Stomach (tissue), 8 donors: ENCODE measurements at regions not wholly inside any gene's neighbourhood (a gene's known extent, or its start where the extent isn't known, plus 50 kb on each side); places are given as distances from the start of the nearest gene placed in this dataset.
A peak's percentile ranks its signal among the peaks of the same experiment; 100 is the strongest.

ENCODE experiments used
- DNase-seq, 2 donors: peaks; one replicate each; pipeline versions ENCODE4 v3.0.0 to v3.0.0-alpha.2; 2013 to 2019
- H3K27ac ChIP-seq, 5 donors: fragments of 200-600 bp in 4 of 5; sonication (generic) in 4 of 5; one replicate each; pipeline ENCODE4 v1.5.1; 2013 to 2019; ENCODE audit warnings: mild to moderate bottlenecking in 1 of 5, moderate library complexity in 1 of 5
- H3K27me3 ChIP-seq, 3 donors: fragments of 200-600 bp; sonication (generic); one replicate each; pipeline ENCODE4 v1.5.1; 2017 to 2019; ENCODE audit warnings: mixed run types in 1 of 3
- H3K36me3 ChIP-seq, 4 donors: fragments of 200-600 bp; sonication (generic); 1 replicate in 3 of 4; 2 replicates in 1 of 4; pipeline ENCODE4 v1.5.1; 2016 to 2019
- H3K4me1 ChIP-seq, 4 donors: fragments of 200-600 bp; sonication (generic); one replicate each; pipeline ENCODE4 v1.5.1; 2016 to 2019
- H3K4me3 ChIP-seq, 4 donors: fragments of 200-600 bp; sonication (generic) in 3 of 4; one replicate each; pipeline ENCODE4 v1.5.1; 2016 to 2019; ENCODE audit warnings: mild to moderate bottlenecking in 1 of 4
- H3K9me3 ChIP-seq, 4 donors: fragments of 200-600 bp; sonication (generic); one replicate each; pipeline ENCODE4 v1.5.1; 2016 to 2019
- EP300 ChIP-seq: sonication (generic); formaldehyde crosslinking; IDR thresholded peaks from one replicate; pipeline ENCODE4 v1.6.1; 2017; ENCODE audit warnings: antibody characterized with exemption
- POLR2A ChIP-seq, 4 donors: fragments of 450-650 bp; IDR thresholded peaks; one replicate each; pipeline ENCODE4 v1.6.1; 2016; ENCODE audit warnings: antibody characterized with exemption in 4 of 4, control low read depth in 2 of 4, mild to moderate bottlenecking in 1 of 4, moderate library complexity in 1 of 4
- POLR2AphosphoS5 ChIP-seq, 3 donors: sonication (generic); formaldehyde crosslinking; IDR thresholded peaks; one replicate each; pipeline ENCODE4 v1.6.1; 2016; ENCODE audit warnings: antibody characterized with exemption in 3 of 3
- WGBS, 5 donors: extraction: QIAGEN DNeasy Blood & Tissue Kit in 3 of 5; methylation state at CpG; one replicate each; pipeline versions ENCODE4 v1.1.5 to v1.1.7; 2013 to 2018; 5-methylcytosine and 5-hydroxymethylcytosine counted together
- intact Hi-C: fragments of 100-400 bp; cut with DNase I; formaldehyde crosslinking; loops from one replicate; pipeline ENCODE4 v1.15.1; 2023; ENCODE audit warnings: low total_unique reads
- TF ChIP-seq, protein P1 (sequence below), 7 experiments: fragments of 450-650 bp in 4 of 7; fragments of 200-600 bp in 3 of 7; sonication (generic) in 3 of 7; IDR thresholded peaks; one replicate each; pipeline ENCODE4 v1.5.1; 2016 to 2019; ENCODE audit warnings: antibody characterized with exemption in 7 of 7, control low read depth in 2 of 7, mild to moderate bottlenecking in 1 of 7
- donor health status: healthy with polysubstance abuse.
- donor health status: Bipolar disorder and iron deficiency.
- donor health status: healthy.

GRCh38 chr7:21104124-21104500 is 317.4 kb upstream of the SP8 start:
- WGBS, 5 donors, result 41 to 60% (median 49%) methylated on average over 4 of the region's 4 CpGs
- DNase-seq, result peak; percentile 6 to 37
- TF ChIP-seq EP300 (no peak), POLR2AphosphoS5 (IDR thresholded peaks at IDR 0.05) (no peak)

GRCh38 chr7:21106296-21106732 is 319.6 kb upstream of the SP8 start:
- 68 to 79% (median 71%) methylated on average over 4 of the region's 4 CpGs for WGBS, 5 donors
- TF ChIP-seq EP300, result no peak
- TF ChIP-seq, protein P1, sequence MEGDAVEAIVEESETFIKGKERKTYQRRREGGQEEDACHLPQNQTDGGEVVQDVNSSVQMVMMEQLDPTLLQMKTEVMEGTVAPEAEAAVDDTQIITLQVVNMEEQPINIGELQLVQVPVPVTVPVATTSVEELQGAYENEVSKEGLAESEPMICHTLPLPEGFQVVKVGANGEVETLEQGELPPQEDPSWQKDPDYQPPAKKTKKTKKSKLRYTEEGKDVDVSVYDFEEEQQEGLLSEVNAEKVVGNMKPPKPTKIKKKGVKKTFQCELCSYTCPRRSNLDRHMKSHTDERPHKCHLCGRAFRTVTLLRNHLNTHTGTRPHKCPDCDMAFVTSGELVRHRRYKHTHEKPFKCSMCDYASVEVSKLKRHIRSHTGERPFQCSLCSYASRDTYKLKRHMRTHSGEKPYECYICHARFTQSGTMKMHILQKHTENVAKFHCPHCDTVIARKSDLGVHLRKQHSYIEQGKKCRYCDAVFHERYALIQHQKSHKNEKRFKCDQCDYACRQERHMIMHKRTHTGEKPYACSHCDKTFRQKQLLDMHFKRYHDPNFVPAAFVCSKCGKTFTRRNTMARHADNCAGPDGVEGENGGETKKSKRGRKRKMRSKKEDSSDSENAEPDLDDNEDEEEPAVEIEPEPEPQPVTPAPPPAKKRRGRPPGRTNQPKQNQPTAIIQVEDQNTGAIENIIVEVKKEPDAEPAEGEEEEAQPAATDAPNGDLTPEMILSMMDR (IDR thresholded peaks at IDR 0.05), result no peak
- TF ChIP-seq POLR2A (IDR thresholded peaks at IDR 0.05), result no peak
- TF ChIP-seq POLR2AphosphoS5 (IDR thresholded peaks at IDR 0.05), result no peak
- DNase-seq, result no peak
- H3K36me3 ChIP-seq, result no peaks in the 10 kb centered on the region
- no peaks in the 10 kb centered on the region for H3K27me3 ChIP-seq
- H3K4me3 ChIP-seq, result no peak overlapping the region
- H3K4me1 ChIP-seq, result peaks cover 0 to 9% (median 3%) of the 10 kb centered on the region in 4 donors
- intact Hi-C loops, result no loop called here
- H3K27ac ChIP-seq, result no peak overlapping the region
- no peaks in the 10 kb centered on the region for H3K9me3 ChIP-seq

More at GRCh38 chr7:21104124-21104500, 317.4 kb upstream of the SP8 start:
- peak overlapping the region in 4 of 5 donors; percentile 50 to 71 (median 61) for H3K27ac ChIP-seq
- no peaks in the 10 kb centered on the region for H3K36me3 ChIP-seq
- H3K4me1 ChIP-seq, result peaks cover 0 to 14% (median 6%) of the 10 kb centered on the region in 4 donors
- intact Hi-C loops, result no loop called here
- no peaks in the 10 kb centered on the region for H3K9me3 ChIP-seq
- no peaks in the 10 kb centered on the region for H3K27me3 ChIP-seq
- H3K4me3 ChIP-seq, result no peak overlapping the region

DNA sequence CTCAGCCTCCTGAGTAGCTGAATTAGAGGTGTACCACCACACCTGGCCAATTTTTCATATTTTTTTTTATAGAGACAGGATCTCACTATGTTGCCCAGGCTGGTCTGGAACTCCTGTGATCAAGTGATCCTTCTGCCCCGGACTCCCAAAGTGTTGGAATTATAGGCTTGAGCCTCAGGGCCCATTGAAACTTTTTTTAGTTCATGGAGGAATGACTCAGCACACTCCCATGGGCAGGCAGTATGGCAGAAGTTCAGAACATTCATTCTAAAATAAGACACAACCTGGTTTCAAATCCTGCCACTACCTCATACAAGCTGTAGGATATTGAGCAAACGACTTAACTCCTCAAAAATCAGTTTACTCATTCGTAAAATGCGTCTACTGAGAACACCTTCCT is 320.4 kb upstream of the SP8 start:
- Histone ChIP-seq H3K9me3 (no peaks in the 10 kb centered on the region), H3K36me3 (no peaks in the 10 kb centered on the region), H3K4me1 (peaks cover 0 to under 1% (median 0%) of the 10 kb centered on the region in 4 donors), H3K27ac (no peak overlapping the region), H3K27me3 (no peaks in the 10 kb centered on the region), H3K4me3 (no peak overlapping the region)
- DNase-seq, result no peak
- intact Hi-C loops, result no loop called here
- TF ChIP-seq POLR2AphosphoS5 (IDR thresholded peaks at IDR 0.05), result no peak
- TF ChIP-seq, protein P1 (IDR thresholded peaks at IDR 0.05), result no peak
- no peak for TF ChIP-seq EP300
- no peak for TF ChIP-seq POLR2A (IDR thresholded peaks at IDR 0.05)
- WGBS, 5 donors, result 87 to 91% (median 88%) methylated on average over 4 of the region's 4 CpGs

DNA sequence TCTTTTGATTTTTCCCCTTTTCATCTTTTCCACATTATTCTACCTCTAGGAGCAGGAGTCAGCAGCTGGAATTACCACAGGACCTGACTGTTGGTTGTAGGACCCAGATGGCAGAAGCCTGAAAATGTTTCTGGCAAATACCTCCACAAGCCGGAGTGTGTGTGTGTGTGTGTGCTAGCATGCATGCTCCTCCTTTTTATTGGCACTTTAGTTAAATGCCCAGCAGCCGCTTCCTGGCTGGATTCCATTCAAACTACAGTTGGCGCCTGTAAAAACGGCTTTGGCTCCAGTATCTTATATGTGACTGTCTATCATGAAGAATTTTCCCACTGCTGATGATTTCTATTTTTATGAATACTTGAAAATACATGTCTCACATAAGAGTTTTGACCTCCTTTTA is 319.7 kb upstream of the SP4 start:
- no peaks in the 10 kb centered on the region for H3K4me1 ChIP-seq
- H3K4me3 ChIP-seq, result no peak overlapping the region
- H3K27me3 ChIP-seq, result no peaks in the 10 kb centered on the region
- no peaks in the 10 kb centered on the region for H3K9me3 ChIP-seq
- no peaks in the 10 kb centered on the region for H3K36me3 ChIP-seq
- intact Hi-C loops, result no loop called here
- DNase-seq, result peak; percentile 22 to 58
- 34 to 44% (median 40%) methylated on average over 4 of the region's 4 CpGs for WGBS, 5 donors
- no peak overlapping the region for H3K27ac ChIP-seq
- TF ChIP-seq POLR2AphosphoS5 (IDR thresholded peaks at IDR 0.05), result no peak
- TF ChIP-seq POLR2A (IDR thresholded peaks at IDR 0.05), result no peak
- TF ChIP-seq EP300, result no peak
- TF ChIP-seq, protein P1 (IDR thresholded peaks at IDR 0.05), result no peak

DNA sequence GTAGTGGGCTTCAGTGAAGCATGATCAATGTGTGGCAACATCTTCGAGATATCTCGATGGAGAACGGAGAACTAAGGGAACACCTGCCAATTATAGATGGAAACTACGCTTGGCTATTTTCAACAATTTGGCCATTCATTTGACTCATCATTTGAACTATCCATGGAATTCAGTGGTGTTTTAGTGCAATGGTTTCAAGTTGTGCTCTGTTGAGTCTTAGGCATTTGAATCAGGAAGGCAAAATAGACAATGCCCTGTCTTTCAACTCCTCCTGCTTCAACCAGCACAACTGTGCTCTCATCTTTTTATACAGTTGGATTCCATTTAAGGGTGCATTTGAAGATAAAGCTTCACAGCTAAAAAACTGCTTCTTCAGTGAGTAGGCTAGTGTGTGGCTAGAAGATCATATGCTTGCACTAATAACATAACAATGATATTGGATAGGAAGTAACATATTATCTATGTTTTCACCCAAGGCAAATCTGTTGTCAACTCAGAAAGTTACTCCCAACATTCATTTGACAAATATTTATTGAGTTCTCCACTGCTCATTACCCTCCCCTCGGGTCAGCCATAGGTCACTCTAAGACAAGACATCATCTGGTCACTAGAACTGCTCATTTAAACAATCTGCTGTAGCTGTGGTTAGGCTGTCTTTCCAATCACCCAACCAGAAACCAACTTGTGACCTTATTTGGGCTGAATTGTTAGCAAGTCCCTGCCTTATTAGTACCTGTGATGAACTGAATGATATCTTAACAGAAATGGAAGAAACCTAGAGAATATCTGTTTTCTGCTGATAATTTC is 314.1 kb upstream of the SP4 start:
- no peak overlapping the region for H3K27ac ChIP-seq
- no peaks in the 10 kb centered on the region for H3K9me3 ChIP-seq
- no peaks in the 10 kb centered on the region for H3K27me3 ChIP-seq
- DNase-seq, result no peak
- intact Hi-C loops, result no loop called here
- H3K36me3 ChIP-seq, result no peaks in the 10 kb centered on the region
- H3K4me3 ChIP-seq, result no peak overlapping the region
- no peak for TF ChIP-seq EP300
- TF ChIP-seq, protein P1 (IDR thresholded peaks at IDR 0.05), result no peak
- no peak for TF ChIP-seq POLR2AphosphoS5 (IDR thresholded peaks at IDR 0.05)
- WGBS, 5 donors, result 84 to 95% (median 92%) methylated on average over 5 of the region's 5 CpGs
- no peaks in the 10 kb centered on the region for H3K4me1 ChIP-seq
